ENCODE measurements at regions not wholly inside any gene's neighbourhood (a gene's known extent, or its start where the extent isn't known, plus 50 kb on each side); places are given as distances from the start of the nearest gene placed in this dataset.

DNA sequence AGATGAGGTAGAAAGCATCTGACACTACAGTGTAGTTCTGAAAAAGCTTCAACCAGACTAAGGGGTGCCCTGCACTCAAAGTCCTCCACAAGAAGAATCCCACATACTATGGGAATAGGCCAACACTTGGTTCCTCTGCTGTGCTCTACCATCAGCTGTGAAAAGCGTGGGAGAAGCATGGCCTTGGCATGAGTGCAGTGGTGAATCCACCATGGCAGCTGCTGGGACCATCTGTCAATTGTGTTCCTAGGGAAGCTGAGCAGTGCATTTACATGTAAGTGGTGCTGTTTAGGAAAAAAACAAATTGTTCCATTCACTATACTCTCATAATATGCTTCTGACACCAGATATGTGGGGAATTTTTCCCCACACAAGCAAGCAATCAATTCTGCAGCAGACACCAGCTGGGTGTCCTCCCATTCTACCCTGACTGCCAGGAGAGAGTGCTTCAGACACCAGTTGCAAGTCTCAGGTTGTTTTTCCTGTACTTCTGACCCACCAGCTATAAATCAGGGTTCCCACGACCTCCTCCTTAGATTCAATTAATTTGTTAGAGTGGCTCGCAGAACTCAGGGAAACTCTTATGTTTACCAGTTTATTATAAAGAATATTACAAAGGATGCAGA lies 230.8 kb upstream of the CHRM3 start:
- Mint-ChIP-seq H3K27me3 (ENCODE audit: insufficient read depth, unreplicated experiment) (no peaks in the 10 kb centered on the region), H3K9me3 (ENCODE audit: unreplicated experiment) (no peaks in the 10 kb centered on the region), H3K4me3 (ENCODE audit: unreplicated experiment) (no peak overlapping the region), H3K4me1 (ENCODE audit: low read depth, unreplicated experiment) (no peaks in the 10 kb centered on the region), H3K36me3 (ENCODE audit: insufficient read depth, unreplicated experiment) (no peaks in the 10 kb centered on the region), H3K27ac (ENCODE audit: unreplicated experiment) (no peak overlapping the region)
- Histone ChIP-seq H3K4me1 (no peaks in the 10 kb centered on the region), H3K36me3 (ENCODE audit: control insufficient read depth, insufficient read depth, low read length) (no peaks in the 10 kb centered on the region), H3K4me3 (ENCODE audit: low read depth, low read length) (no peak overlapping the region), H3K27me3 (replicated peaks; ENCODE audit: control insufficient read depth, insufficient read depth, low read length) (no peaks in the 10 kb centered on the region), H3K9me3 (no peaks in the 10 kb centered on the region)
- TF ChIP-seq, protein P1, sequence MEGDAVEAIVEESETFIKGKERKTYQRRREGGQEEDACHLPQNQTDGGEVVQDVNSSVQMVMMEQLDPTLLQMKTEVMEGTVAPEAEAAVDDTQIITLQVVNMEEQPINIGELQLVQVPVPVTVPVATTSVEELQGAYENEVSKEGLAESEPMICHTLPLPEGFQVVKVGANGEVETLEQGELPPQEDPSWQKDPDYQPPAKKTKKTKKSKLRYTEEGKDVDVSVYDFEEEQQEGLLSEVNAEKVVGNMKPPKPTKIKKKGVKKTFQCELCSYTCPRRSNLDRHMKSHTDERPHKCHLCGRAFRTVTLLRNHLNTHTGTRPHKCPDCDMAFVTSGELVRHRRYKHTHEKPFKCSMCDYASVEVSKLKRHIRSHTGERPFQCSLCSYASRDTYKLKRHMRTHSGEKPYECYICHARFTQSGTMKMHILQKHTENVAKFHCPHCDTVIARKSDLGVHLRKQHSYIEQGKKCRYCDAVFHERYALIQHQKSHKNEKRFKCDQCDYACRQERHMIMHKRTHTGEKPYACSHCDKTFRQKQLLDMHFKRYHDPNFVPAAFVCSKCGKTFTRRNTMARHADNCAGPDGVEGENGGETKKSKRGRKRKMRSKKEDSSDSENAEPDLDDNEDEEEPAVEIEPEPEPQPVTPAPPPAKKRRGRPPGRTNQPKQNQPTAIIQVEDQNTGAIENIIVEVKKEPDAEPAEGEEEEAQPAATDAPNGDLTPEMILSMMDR (IDR thresholded peaks at IDR 0.05; ENCODE audit: insufficient read depth in 1 of 2, low read depth in 1 of 2, low read length in 1 of 2, severe bottlenecking in 1 of 2, unreplicated experiment in 1 of 2) = no peak
- POLR2A ChIA-PET = no interaction called here
- CTCF ChIA-PET = no interaction called here
- DNase-seq = no peak
- BruUV-seq (replicated peaks) = no TSS peak
- intact Hi-C loops (cut with micrococcal nuclease; ENCODE audit: unreplicated experiment) = no loop called here

DNA sequence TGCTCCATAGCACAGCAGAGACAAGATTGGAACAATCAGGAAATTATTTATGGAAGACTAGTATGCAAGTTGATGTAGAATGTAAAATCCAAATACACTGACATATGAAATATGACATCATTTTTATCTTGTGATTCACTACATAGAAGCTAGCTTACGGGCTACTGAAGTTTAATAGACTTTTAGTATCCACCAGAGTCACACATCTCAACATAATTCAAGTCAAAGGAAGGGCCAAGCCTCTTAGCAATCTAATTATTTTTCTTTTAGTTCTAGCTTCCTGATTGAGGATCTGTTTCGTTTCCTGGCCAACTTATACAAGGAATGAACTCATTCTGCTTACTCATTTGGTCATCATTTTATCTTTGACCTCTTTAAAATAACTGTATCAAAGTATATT lies 234.4 kb upstream of the CHRM3 start:
- no TSS peak for BruUV-seq (replicated peaks)
- Mint-ChIP-seq H3K27me3 (ENCODE audit: insufficient read depth, unreplicated experiment) (no peaks in the 10 kb centered on the region), H3K27ac (ENCODE audit: unreplicated experiment) (no peak overlapping the region), H3K9me3 (ENCODE audit: unreplicated experiment) (no peaks in the 10 kb centered on the region), H3K4me1 (ENCODE audit: low read depth, unreplicated experiment) (no peaks in the 10 kb centered on the region), H3K4me3 (ENCODE audit: unreplicated experiment) (no peak overlapping the region), H3K36me3 (ENCODE audit: insufficient read depth, unreplicated experiment) (no peaks in the 10 kb centered on the region)
- CTCF ChIA-PET = no interaction called here
- intact Hi-C loops (cut with micrococcal nuclease; ENCODE audit: unreplicated experiment) = no loop called here
- no peak overlapping the region for H3K4me3 ChIP-seq (ENCODE audit: low read depth, low read length)
- H3K36me3 ChIP-seq (ENCODE audit: control insufficient read depth, insufficient read depth, low read length) = no peaks in the 10 kb centered on the region
- no peaks in the 10 kb centered on the region for H3K27me3 ChIP-seq (replicated peaks; ENCODE audit: control insufficient read depth, insufficient read depth, low read length)
- TF ChIP-seq, protein P1 (IDR thresholded peaks at IDR 0.05; ENCODE audit: insufficient read depth in 1 of 2, low read depth in 1 of 2, low read length in 1 of 2, severe bottlenecking in 1 of 2, unreplicated experiment in 1 of 2) = no peak
- no peaks in the 10 kb centered on the region for H3K9me3 ChIP-seq
- POLR2A ChIA-PET = no interaction called here
- no peak for DNase-seq
- H3K4me1 ChIP-seq = no peaks in the 10 kb centered on the region

DNA sequence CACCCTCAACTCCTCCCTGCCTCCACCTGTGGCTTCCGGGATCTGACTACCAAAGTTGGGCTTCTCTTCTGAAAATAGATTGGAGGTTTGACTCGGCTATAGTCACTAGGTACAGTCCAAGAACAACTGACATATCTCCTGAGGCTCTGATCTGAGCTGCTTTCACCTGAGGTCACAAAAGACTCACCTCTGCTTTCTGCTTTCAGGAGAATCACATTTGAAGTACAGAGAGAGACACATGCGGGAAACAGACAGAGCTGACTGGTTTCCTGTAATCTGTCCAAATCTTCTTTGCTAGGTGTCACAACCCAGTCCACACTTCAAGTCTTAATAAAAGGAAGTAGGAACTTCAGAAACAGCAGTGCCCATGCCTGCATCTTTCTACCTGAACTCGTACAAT lies 245.4 kb upstream of the CHRM3 start:
- TF ChIP-seq, protein P1 (IDR thresholded peaks at IDR 0.05; ENCODE audit: insufficient read depth in 1 of 2, low read depth in 1 of 2, low read length in 1 of 2, severe bottlenecking in 1 of 2, unreplicated experiment in 1 of 2) = no peak
- Mint-ChIP-seq H3K4me1 (ENCODE audit: low read depth, unreplicated experiment) (no peaks in the 10 kb centered on the region), H3K9me3 (ENCODE audit: unreplicated experiment) (no peaks in the 10 kb centered on the region), H3K27me3 (ENCODE audit: insufficient read depth, unreplicated experiment) (no peaks in the 10 kb centered on the region), H3K36me3 (ENCODE audit: insufficient read depth, unreplicated experiment) (no peaks in the 10 kb centered on the region), H3K4me3 (ENCODE audit: unreplicated experiment) (no peak overlapping the region), H3K27ac (ENCODE audit: unreplicated experiment) (no peak overlapping the region)
- intact Hi-C loops (cut with micrococcal nuclease; ENCODE audit: unreplicated experiment) = no loop called here
- no peaks in the 10 kb centered on the region for H3K36me3 ChIP-seq (ENCODE audit: control insufficient read depth, insufficient read depth, low read length)
- H3K4me3 ChIP-seq (ENCODE audit: low read depth, low read length) = no peak overlapping the region
- no peaks in the 10 kb centered on the region for H3K4me1 ChIP-seq
- ChIA-PET POLR2A (no interaction called here), CTCF (no interaction called here)
- no TSS peak for BruUV-seq (replicated peaks)
- no peaks in the 10 kb centered on the region; the same call in 1 of the 2 replicates for H3K9me3 ChIP-seq
- no peak for DNase-seq
- no peaks in the 10 kb centered on the region for H3K27me3 ChIP-seq (replicated peaks; ENCODE audit: control insufficient read depth, insufficient read depth, low read length)

Measured in Caco-2 (cell line).